Keratinocyte (primary cell): ENCODE measurements at regions not wholly inside any gene's neighbourhood (a gene's known extent, or its start where the extent isn't known, plus 50 kb on each side); places are given as distances from the start of the nearest gene placed in this dataset.

Experiments
- DNase-seq: peaks from one replicate; pipeline ENCODE4 v3.0.0-alpha.2; 2011; ENCODE audit warnings: low read depth, missing footprints, low spot score
- FAIRE-seq: peaks from 2 replicates; lab custom pipeline; 2011; peaks lifted over from hg19 to GRCh38; lab: Jason Lieb, UNC
- H2AFZ ChIP-seq: 2 replicates; pipeline ENCODE4 v1.6.0; 2012; ENCODE audit warnings: low read length, control low read depth, inconsistent platforms; ENCODE audit not compliant: control insufficient read depth
- H3K27ac ChIP-seq: 2 replicates; pipeline ENCODE4 v1.5.1; 2011; ENCODE audit warnings: low read length; ENCODE audit not compliant: control insufficient read depth, insufficient read depth
- H3K27me3 ChIP-seq: 3 replicates; pipeline ENCODE4 v1.6.0; 2011; ENCODE audit warnings: low read length; ENCODE audit not compliant: control insufficient read depth, insufficient read depth; ENCODE audit errors: extremely low read depth
- H3K36me3 ChIP-seq, 2 experiments: 2 replicates in 1 of 2; 3 replicates in 1 of 2; pipeline ENCODE4 v1.5.1; 2011; ENCODE audit warnings: low read length in 2 of 2, mild to moderate bottlenecking in 1 of 2; ENCODE audit not compliant: control insufficient read depth in 2 of 2, insufficient read depth in 2 of 2; ENCODE audit errors: extremely low read depth in 1 of 2
- H3K4me1 ChIP-seq: 3 replicates; pipeline ENCODE4 v1.5.1; 2011; ENCODE audit warnings: low read length; ENCODE audit not compliant: control insufficient read depth, insufficient read depth; ENCODE audit errors: extremely low read depth
- H3K4me2 ChIP-seq: 3 replicates; pipeline ENCODE4 v1.6.0; 2011; ENCODE audit warnings: low read depth, low read length; ENCODE audit not compliant: control insufficient read depth, insufficient read depth; ENCODE audit errors: extremely low read depth
- H3K4me3 ChIP-seq, 3 experiments: fragments of 200-600 bp in 1 of 3; sonication (generic) in 1 of 3; 2 replicates in 2 of 3; 3 replicates in 1 of 3; pipeline ENCODE4 v1.5.1; 2011 to 2016; ENCODE audit warnings: low read length in 3 of 3, mild to moderate bottlenecking in 3 of 3, control low read depth in 2 of 3, inconsistent platforms in 1 of 3, low read depth in 1 of 3, mixed read lengths in 1 of 3, mixed run types in 1 of 3, moderate library complexity in 1 of 3; ENCODE audit not compliant: control insufficient read depth in 2 of 3, insufficient read depth in 2 of 3; ENCODE audit errors: extremely low read depth in 1 of 3
- H3K79me2 ChIP-seq: 2 replicates; pipeline ENCODE4 v1.6.0; 2012; ENCODE audit warnings: low read length; ENCODE audit not compliant: control insufficient read depth, insufficient read depth
- H3K9ac ChIP-seq: 3 replicates; pipeline ENCODE4 v1.6.0; 2011; ENCODE audit warnings: low read length; ENCODE audit not compliant: control insufficient read depth, insufficient read depth; ENCODE audit errors: extremely low read depth
- H3K9me1 ChIP-seq: 3 replicates; pipeline ENCODE4 v1.6.0; 2011; ENCODE audit warnings: low read length; ENCODE audit not compliant: control insufficient read depth, insufficient read depth; ENCODE audit errors: extremely low read depth
- H3K9me3 ChIP-seq: 2 replicates; pipeline ENCODE4 v1.5.1; 2012; ENCODE audit warnings: low read depth, low read length; ENCODE audit not compliant: control insufficient read depth
- H4K20me1 ChIP-seq: 3 replicates; pipeline ENCODE4 v1.6.0; 2011; ENCODE audit warnings: low read length; ENCODE audit not compliant: control insufficient read depth, insufficient read depth; ENCODE audit errors: extremely low read depth
- EZH2 ChIP-seq: IDR thresholded peaks from one replicate; pipeline ENCODE4 v1.6.1; 2012; ENCODE audit warnings: inconsistent platforms, mild to moderate bottlenecking, low read length, moderate library complexity
- dilution Hi-C: fragments of 300-500 bp; cut with MboI; formaldehyde crosslinking; loops from one replicate; pipeline ENCODE4 v1.7.0; 2020; ENCODE audit warnings: low sequenced_read_pairs; ENCODE audit not compliant: extremely low pct_ligation_motif_present
- TF ChIP-seq, protein P1 (sequence below), 3 experiments: IDR thresholded peaks in 1 of 3; conservative IDR thresholded peaks in 1 of 3; optimal IDR thresholded peaks in 1 of 3; 2 replicates in 2 of 3; 3 replicates in 1 of 3; pipeline versions ENCODE3 to v1.5.1; 2011; ENCODE audit warnings: low read length in 3 of 3, mild to moderate bottlenecking in 3 of 3, moderate library complexity in 2 of 3, control low read depth in 1 of 3, inconsistent platforms in 1 of 3; ENCODE audit not compliant: insufficient read depth in 2 of 3; ENCODE audit errors: extremely low read depth in 1 of 3

GRCh38 chr2:144217853-144218633, 301.9 kb downstream of the ZEB2 start:
- Histone ChIP-seq H3K4me1 (no peaks in the 10 kb centered on the region), H3K9ac (no peak overlapping the region), H3K27ac (no peak overlapping the region), H3K4me2 (no peak overlapping the region), H3K27me3 (no peaks in the 10 kb centered on the region), H3K36me3 (no peaks in the 10 kb centered on the region), H3K79me2 (no peaks in the 10 kb centered on the region), H3K9me1 (no peaks in the 10 kb centered on the region), H2AFZ (no peak overlapping the region), H3K4me3 (no peak overlapping the region), H3K9me3 (no peaks in the 10 kb centered on the region), H4K20me1 (no peaks in the 10 kb centered on the region)
- DNase-seq = no peak
- TF ChIP-seq, protein P1, sequence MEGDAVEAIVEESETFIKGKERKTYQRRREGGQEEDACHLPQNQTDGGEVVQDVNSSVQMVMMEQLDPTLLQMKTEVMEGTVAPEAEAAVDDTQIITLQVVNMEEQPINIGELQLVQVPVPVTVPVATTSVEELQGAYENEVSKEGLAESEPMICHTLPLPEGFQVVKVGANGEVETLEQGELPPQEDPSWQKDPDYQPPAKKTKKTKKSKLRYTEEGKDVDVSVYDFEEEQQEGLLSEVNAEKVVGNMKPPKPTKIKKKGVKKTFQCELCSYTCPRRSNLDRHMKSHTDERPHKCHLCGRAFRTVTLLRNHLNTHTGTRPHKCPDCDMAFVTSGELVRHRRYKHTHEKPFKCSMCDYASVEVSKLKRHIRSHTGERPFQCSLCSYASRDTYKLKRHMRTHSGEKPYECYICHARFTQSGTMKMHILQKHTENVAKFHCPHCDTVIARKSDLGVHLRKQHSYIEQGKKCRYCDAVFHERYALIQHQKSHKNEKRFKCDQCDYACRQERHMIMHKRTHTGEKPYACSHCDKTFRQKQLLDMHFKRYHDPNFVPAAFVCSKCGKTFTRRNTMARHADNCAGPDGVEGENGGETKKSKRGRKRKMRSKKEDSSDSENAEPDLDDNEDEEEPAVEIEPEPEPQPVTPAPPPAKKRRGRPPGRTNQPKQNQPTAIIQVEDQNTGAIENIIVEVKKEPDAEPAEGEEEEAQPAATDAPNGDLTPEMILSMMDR (optimal IDR thresholded peaks at IDR 0.05 in 1 of 3, IDR thresholded peaks at IDR 0.05 in 1 of 3, conservative IDR thresholded peaks at IDR 0.05 in 1 of 3; ENCODE audit: extremely low read depth in 1 of 3, insufficient read depth in 2 of 3, low read length in 3 of 3) = no peak
- dilution Hi-C loops = no loop called here
- FAIRE-seq = no peak

DNA sequence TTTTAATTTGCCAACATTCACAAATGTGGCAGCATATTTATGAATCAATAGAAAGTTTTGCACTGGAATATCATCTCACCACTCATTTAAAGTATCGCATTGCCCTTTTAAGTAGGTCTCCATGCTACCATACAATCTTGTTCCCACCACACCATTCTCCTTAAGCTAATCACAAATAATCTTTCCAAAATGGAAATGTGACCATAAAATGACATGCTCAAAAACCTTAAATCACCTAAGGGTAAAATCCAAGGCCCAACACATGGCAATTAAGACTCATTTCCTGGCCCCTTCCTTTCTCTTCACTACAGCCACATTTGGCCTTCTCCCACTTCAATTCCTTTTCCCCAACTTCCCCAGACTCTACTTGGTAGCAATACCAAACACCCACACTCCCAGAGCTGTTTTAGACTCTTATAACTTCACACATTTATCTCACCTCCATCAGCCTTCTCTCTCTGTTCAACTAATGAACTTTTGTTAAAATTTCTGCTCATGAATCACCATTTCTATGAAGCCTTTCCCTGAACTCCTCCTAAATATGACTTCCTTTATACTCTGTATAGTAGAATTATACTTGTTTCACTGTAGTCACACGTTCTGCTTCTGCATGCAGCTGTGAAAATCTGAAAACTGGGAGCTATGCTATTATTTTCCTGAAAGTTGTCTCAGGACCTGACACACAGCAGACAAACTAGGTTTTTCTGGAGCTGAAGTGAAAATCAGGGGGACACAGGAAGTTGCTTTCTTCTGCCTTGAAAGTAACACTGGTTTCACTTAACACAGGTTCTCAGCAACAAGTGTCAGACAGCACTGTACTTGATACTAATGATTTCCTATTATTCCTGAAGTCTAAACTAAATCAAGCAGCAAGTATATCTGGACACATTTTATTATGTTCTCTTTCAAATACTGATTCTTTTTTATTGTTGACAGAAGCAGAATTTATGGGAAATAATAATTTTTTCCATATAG, 303.9 kb downstream of the ZEB2 start:
- dilution Hi-C loops = no loop called here
- H3K4me3 ChIP-seq = no peak overlapping the region
- H2AFZ ChIP-seq = no peak overlapping the region
- DNase-seq = no peak
- no peak overlapping the region for H3K4me2 ChIP-seq
- H4K20me1 ChIP-seq = no peaks in the 10 kb centered on the region
- H3K27ac ChIP-seq = no peak overlapping the region
- H3K79me2 ChIP-seq = no peaks in the 10 kb centered on the region
- H3K9me1 ChIP-seq = no peaks in the 10 kb centered on the region
- no peaks in the 10 kb centered on the region for H3K27me3 ChIP-seq
- no peaks in the 10 kb centered on the region for H3K9me3 ChIP-seq
- no peaks in the 10 kb centered on the region for H3K4me1 ChIP-seq
- no peak overlapping the region for H3K9ac ChIP-seq
- no peak for FAIRE-seq
- no peaks in the 10 kb centered on the region for H3K36me3 ChIP-seq
- TF ChIP-seq EZH2 = no peak
- TF ChIP-seq, protein P1 (optimal IDR thresholded peaks at IDR 0.05 in 1 of 3, IDR thresholded peaks at IDR 0.05 in 1 of 3, conservative IDR thresholded peaks at IDR 0.05 in 1 of 3; ENCODE audit: extremely low read depth in 1 of 3, insufficient read depth in 2 of 3, low read length in 3 of 3) = no peak
